Fibroblast of pulmonary artery (primary cell): ENCODE measurements at regions not wholly inside any gene's neighbourhood (a gene's known extent, or its start where the extent isn't known, plus 50 kb on each side); places are given as distances from the start of the nearest gene placed in this dataset.
A peak's percentile ranks its signal among the peaks of the same experiment; 100 is the strongest.

Experiments
- DNase-seq: peaks from one replicate; pipeline ENCODE4 v3.0.0-alpha.2; 2010; ENCODE audit warnings: low read depth
- H3K4me3 ChIP-seq: replicated peaks from 2 replicates; pipeline ENCODE4 v1.5.1; 2011; ENCODE audit warnings: low read depth, mild to moderate bottlenecking, control low read depth, low read length, moderate library complexity
- CTCF ChIP-seq: IDR thresholded peaks from 2 replicates; pipeline ENCODE4 v1.5.1; 2011; ENCODE audit warnings: mild to moderate bottlenecking, control low read depth, low read length, inconsistent platforms; ENCODE audit errors: missing control alignments

GRCh38 chr6:139985236-139985815 is 610.9 kb upstream of the CITED2 start:
- H3K4me3 ChIP-seq, result no peak overlapping the region
- DNase-seq, result no peak
- TF ChIP-seq CTCF, result no peak

GRCh38 chr6:139984317-139984716 is 609.9 kb upstream of the CITED2 start:
- H3K4me3 ChIP-seq, result no peak overlapping the region
- no peak for TF ChIP-seq CTCF
- DNase-seq, result no peak

GRCh38 chr6:139983555-139984276 is 609.3 kb upstream of the CITED2 start:
- H3K4me3 ChIP-seq, result no peak overlapping the region
- peak; percentile 75 for DNase-seq
- no peak for TF ChIP-seq CTCF

- TF ChIP-seq CTCF, result no peak
- H3K4me3 ChIP-seq, result no peak overlapping the region
- peak; percentile 72 for DNase-seq
Observed at GRCh38 chr6:139982652-139983295, 608.3 kb upstream of the CITED2 start.

GRCh38 chr6:139982195-139982594 is 607.7 kb upstream of the CITED2 start:
- TF ChIP-seq CTCF, result no peak
- no peak overlapping the region for H3K4me3 ChIP-seq
- no peak for DNase-seq

GRCh38 chr6:139981768-139982181 is 607.3 kb upstream of the CITED2 start:
- TF ChIP-seq CTCF, result no peak
- H3K4me3 ChIP-seq, result no peak overlapping the region
- DNase-seq, result peak; percentile 71
